Fibroblast of skin of left biceps (primary cell): ENCODE measurements at regions not wholly inside any gene's neighbourhood (a gene's known extent, or its start where the extent isn't known, plus 50 kb on each side); places are given as distances from the start of the nearest gene placed in this dataset.
"Not testable (repeated sequence)": the region's sequence is repeated elsewhere in the genome, so short reads cannot be mapped to it uniquely, and the experiment has no call there.

Experiments
- DNase-seq, 2 experiments: peaks; one replicate each; pipeline ENCODE4 v3.0.0-alpha.2; 2013; ENCODE audit warnings: low read depth in 2 of 2

DNA sequence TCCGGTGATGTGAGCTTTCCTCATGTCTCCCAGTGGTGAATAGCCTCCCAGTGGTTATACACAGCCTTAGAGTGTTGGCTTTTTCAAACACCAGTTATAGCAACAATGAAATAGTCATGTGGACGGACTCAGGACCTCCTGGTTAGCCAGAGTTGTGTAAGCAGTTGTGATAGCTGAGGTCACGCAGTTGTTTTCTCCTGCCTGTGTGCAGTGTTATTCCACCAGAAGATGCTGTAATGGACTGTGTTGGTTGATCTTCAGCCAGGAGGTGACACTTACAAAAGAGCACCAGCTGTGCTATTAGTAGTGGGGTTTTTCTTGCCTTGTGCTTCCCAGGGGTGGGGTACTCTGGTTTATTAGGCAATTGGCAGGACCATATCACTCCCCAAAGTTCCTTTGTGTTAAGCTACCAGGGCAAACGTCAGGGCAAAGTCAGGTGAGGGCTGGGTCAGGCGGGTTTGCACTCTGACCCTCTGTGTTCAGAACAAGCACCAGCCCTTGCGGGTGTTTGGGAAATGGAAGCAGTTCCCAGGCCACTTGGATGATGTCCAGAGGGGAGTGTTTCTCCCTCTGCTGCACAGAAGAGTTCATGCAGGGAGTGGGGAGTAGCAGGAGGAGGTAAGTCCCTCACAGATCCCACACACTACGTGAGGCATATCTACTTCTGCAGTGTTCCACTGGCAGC lies 252.6 kb downstream of the TMEM47 start:
- DNase-seq = no peak

DNA sequence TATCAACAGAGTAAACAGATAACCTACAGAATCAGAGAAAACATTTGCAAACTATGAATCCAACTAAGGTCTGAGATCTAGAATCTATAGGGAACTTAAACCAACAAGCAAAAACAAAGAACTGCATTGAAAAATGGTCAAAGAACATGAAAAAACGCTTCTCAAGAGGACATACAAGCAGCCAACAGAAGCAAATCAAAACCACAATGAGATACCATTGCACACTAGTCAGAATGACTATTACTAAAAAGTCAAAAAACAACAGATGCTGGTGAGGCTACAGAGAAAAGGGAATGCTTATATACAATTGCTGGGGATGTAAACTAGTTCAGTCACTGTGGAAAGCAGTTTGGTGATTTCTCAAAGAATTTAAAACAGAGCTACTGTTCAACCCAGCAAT lies 255.7 kb downstream of the TMEM47 start:
- peak in 1 of 2 experiments; percentile 1 for DNase-seq

DNA sequence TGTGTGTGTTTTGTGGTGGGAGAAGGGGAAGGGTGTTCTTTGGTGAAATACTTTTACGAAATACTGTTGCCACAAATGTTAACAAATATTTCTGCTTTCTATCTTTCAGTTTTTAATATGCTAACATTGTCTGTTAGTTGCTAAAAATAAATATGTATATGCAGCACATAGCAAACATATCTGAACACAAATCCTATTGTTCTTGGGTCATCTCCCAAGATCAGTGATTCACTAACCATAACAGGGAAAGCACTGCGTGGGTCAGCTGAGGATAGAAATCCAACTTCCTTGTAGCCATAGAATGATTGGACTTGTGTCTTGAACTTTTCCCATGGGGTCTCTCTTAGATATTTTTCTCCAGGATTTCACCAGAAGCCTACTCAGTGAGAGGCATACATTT lies 250.3 kb upstream of the FAM47A start:
- peak; percentile 28 to 40 for DNase-seq

DNA sequence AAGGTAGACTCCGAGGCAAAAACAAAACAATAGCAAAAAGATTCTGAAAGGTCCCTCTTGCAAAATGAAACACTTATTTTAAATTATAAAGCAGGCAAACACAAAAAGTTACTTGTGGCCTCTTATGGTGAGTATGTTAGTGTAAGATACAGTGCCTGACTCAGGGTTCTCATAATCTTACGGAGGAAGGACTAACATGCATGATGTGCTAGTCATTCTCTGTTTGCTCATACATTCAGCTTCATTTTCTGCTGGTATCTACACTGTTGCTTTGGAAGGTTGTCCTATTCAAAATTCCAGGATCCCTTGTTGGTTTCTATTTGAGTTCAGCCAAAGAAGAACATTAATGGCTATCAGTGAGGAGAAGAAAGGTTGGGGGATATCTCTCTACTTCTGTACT lies 249.1 kb upstream of the FAM47A start:
- DNase-seq = no peak

DNA sequence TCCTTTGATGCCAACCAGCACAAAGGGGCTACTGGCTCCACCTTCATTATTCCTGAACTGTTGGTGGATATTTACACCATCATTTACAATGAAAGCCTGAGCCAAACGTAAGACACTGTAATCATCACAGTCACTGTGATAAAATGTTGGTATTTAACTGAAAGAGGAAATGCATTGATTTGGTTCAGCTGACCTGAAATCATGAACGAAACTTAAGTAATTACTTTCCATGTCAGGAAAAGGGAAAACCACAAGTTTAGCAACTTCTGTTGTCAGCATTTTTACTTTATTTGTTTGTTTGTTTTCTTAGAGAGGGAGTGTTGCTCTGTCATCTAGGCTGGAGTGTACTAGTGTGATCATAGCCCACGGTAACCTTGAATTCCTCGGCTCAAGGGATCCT lies 247.8 kb upstream of the FAM47A start:
- DNase-seq = no peak

DNA sequence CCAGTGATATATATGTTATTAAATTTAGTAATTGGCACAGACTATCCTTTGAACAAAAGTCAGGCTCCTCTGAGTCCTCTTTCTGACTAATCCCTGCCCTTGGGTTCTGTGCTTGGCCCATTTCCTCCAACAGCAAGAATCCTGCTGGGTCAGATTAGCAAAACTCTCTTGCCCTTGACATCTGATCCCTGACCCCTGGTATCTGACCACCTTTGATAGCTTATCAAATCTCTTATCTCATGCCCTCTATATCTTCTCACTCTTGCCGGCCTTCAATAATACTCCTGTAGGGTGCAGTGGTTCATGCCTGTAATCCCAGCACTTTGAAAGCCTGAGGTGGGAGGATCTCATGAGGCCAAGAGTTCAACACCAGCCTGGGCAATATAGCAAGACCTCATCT lies 245.5 kb upstream of the FAM47A start:
- no peak for DNase-seq

DNA sequence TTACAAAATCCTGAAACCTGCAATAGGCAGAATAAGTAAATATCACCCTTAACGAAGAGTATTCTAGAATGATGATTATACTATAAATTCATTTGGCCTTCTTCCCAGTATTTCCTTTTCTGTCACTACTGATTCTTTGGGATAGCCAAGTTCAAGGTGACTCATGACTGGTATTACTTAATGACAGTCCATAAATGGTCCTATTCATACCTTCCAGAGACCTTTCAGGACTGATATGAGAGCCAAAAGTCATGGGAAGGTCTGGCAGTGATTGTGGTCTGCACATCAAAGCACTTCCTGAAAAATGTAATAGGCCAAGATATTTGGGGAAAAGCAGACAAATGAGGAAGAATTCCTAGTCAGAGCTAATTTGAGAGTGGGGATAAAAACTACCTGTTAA lies 239.6 kb upstream of the FAM47A start:
- no peak for DNase-seq

DNA sequence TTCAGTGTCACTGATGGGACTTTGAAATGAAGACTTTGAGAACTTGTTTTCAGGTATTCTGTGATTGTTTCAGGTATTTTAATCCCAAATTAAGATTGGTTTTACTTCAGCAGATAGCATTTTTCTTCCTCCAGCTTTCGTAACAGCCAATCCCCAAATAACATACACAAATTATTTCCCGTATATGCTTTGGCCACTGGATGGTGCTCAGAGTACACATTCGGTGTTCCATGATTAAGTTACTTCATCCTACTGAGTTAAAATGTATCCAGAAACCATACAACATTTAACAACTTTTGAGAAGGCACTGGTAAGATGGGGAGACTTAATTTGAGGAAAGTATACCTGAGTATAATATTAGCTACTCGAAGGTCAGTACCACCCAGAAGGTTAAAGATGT lies 233.4 kb upstream of the FAM47A start:
- no peak for DNase-seq

DNA sequence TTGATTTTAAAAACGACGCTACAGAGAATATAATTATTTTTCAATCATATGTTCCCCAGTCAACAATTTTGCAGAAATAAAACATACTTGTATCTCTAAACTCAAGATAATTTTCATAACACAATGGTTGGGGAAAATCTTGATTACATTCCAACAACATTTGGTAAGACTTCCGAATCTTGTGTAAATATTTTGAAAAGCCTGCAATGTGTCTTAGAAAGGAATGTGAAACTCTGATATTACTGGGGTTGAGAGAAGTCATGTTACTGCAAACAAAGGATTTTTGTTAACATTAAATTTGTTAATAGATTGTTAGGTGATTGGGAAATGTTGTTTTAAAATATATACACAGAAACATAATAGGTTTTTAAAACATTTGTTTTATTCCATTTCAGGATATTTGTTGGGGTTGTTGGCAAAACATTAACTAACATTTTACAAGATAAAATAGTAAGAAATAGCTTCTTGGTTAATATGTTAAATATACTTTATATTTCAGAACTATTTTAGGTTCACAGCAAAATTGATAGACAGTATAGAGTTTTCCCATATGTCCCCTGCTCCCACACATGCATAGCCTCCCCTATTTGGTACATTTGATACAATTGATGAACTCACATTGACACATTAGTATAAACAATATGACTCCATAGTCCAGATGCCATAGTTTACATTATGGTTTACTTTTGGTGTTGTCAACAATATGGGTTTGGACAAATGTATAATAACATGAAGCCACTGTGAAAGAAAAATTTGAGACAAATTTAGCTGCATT lies 218.6 kb upstream of the FAM47A start:
- DNase-seq = no peak

DNA sequence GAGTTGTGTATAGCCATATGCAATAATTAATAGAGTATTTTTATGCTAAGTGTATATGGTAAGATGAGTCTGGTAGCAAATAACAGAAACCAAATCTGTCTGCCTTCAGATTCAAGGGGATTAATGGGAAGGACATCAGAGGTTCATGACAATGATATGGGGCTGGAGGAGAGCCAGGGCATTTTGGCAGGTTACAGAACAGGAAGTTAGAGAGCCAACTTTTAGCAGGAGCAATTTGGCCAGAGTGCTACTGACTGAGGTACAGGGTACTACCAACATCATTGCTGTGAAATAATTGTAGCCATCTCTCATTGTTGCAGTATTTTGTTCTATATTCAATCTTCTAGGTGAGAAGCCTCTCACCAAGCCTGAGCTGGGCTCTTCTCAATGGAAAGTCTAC lies 210.9 kb upstream of the FAM47A start:
- DNase-seq = no peak

DNA sequence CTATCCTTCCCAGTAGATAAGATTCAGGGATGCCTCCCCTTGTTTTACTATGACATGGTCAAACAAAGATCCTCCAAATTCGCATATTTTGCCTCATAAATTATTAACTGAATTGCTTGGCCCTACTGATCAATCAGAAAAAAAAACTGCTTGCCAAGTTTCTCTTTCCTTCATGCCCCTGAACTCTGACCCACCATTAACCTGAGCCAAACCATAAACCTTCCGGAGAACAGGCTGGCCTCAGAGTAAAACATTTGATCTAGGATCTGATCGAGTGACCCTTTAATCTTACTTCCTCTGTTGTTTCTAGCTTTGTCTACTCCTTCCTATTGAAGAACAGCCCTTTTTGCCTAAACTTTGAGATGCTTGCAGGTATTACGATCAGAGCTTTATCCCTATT lies 209.7 kb upstream of the FAM47A start:
- DNase-seq = no peak

DNA sequence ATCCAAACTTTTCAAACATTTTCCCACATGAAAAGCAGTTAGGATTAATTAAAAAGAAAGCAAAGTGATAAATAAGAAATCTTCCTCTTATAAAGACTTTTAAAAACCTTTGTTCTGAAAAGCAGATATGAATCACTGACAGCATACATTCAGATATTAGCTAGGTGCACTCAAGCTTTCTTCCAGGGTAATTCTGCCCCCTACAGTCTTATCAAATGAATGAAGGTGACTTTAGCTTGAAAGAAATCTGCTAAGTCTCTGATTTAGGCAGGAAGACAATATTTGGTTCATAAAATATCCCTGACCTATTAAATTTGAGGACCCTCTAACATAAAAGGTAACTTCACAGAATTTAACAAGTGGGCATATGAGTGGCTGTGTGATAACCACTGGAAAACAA lies 209.1 kb upstream of the FAM47A start:
- DNase-seq = no peak

DNA sequence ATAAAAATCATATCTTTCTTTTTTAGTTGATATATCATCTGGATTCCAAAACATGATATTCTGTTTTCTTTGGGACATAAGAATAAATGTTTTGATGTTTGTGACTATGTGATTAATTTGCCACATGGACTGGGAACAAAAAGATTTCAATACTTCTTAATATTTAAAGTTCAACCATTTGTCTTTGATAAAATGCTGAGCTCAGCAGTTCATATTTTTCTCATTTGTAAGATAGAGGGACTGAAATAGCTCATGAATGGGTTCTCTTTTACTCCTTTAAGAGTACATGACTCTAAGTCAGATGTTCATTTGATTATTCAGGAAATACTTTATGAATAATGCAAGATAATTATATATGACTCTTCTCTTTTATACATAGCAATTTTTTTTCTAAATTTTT lies 205.9 kb upstream of the FAM47A start:
- no peak for DNase-seq

DNA sequence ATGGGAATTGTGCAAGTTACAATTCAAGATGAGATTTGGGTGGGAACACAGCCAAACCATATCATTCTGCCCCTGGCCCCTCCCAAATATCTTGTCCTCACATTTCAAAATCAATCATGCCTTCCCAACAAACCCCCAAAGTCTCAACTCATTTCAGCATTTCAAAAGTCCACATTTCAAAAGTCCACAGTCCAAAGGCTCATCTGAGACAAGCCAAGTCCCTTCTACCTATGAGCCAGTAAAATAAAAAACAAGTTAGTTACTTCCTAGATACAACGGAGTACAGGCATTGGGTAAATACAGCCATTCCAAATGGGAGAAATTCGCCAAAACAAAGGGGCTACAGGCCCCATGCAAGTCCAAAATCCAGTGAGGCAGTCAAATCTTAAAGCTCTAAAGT lies 203.3 kb upstream of the FAM47A start:
- DNase-seq = not testable (repeated sequence)

DNA sequence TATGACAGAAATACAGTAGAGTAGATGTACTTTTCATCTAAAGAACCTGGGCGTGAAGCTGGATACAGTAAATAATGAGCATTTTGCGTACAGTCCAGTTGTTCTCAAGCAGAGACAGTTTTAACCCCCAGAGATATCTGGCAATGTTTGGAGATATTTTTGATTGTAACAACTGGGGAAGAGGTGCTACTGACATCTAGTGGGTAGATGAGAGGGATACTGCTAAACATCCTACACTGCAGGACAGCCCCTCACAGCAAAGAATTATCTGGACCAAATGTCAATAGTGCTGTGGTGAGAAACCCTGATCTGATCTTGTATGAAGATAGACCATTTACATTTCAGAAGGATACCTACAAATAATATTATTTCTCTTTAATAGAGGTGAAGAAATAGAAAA lies 200.2 kb upstream of the FAM47A start:
- no peak for DNase-seq

DNA sequence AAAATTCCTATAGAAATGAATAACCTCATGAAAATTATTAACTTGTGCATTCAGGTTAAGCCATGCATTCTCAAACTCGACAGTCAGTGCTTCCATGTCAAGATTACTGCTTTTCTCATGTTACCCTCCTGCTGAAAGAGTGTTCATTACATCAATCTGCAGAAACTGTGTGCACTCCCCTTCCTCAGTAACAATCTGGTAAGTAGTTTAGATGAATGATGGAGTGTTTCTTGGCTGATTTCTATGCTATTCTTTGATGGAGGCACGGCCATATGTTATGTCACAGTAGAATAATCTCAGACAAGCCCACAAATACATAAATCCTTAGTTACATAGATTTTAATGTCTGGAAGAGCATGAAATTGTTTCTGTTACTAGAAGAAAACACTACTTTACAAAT lies 193.3 kb upstream of the FAM47A start:
- DNase-seq = no peak

DNA sequence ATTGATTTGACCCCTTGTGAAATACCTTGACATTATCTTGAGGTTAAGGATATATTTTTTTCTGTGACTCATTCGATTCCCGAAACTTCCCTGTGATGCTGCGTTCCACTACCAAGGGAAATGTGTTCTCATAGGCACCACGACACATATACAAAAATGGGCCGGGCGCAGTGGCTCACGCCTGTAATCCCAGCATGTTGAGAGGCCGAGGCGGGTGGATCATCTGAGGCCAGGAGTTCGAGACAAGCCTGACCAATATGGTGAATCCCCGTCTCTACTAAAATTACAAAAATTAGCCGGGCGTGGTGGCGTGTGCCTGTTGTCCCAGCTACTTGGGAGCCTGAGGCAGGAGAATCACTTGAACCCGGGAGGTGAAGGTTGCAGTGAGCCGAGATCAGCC lies 188.3 kb upstream of the FAM47A start:
- not testable (repeated sequence) for DNase-seq

DNA sequence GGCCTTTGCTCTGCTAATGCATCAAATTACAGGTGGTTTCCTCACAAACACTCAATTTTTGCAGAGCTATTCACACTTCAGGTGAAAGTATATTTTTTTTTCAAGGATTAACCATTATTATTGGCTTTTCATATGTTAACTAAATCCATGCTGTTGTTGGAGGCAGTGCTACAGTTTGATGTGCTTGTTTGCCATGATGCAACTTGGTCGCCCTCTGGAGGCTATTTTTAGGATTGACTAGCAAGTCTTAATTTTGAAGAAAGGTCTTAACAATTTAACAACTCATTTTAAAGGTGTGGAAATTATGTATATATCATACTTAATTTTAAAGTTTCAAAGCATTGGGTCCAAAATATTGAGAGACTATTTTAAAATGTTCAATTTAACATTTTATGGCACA lies 168.8 kb upstream of the FAM47A start:
- DNase-seq = no peak

DNA sequence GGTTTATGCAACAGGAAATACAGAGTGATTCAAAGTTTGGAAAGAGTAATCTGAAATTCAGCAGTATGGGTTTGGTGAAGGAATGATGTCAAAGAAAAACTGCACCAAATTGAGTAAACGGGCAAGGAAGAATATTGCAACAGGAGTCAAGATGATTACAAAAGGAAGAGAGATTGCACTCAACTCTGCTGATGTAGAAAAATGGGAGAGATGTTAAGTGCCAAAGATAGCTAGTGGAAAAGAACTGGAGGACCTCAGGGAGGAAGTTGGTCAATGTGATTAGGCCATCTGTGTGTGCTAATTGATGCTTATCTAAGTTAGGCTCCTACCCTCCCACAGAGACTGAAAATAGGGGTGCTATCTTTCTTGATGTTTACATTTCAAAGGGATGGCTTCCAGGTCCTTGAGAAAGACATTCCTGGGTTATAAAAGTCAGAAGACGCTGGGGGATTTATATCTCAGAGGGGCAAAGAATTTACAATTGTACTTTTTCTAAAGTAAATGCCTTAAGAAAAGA lies 167.4 kb upstream of the FAM47A start:
- no peak for DNase-seq

DNA sequence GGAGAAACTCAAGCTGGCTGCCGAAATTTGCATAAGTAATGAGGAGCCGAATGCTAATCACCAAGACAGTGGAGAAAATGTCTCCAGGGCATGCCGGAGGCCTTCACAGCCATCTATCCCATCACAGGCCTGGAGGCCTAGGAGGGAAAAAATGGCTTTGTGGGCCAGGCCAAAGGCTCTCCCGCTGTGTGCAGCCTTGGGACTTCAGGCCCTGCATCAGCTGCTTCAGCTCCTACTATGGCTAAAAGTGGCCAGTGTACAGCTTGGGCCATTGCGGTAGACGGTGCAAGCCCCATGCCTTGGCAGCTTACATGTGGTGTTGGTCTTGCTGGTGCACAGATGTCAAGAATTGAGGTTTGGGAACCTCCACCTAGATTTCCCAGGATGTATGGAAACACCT lies 162.6 kb upstream of the FAM47A start:
- DNase-seq = no peak

DNA sequence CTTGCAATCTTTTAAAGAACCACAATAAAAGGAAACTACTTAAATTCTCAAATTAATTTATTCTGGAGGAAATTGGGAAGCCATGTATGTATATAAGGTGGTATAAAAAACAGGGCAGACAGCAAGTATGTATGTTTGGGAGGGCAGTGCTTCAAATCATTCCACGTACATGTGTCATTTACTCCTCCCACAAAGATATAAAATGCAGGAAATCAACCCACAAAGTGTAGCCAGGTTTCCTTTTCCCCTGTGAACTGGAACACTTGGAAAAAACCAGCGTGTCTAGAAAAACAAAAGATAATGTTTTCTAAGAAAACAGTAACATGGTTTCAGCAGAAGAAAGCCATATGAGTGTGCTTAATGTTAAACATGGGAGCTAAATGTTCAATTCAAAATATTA lies 156.7 kb upstream of the FAM47A start:
- no peak for DNase-seq

DNA sequence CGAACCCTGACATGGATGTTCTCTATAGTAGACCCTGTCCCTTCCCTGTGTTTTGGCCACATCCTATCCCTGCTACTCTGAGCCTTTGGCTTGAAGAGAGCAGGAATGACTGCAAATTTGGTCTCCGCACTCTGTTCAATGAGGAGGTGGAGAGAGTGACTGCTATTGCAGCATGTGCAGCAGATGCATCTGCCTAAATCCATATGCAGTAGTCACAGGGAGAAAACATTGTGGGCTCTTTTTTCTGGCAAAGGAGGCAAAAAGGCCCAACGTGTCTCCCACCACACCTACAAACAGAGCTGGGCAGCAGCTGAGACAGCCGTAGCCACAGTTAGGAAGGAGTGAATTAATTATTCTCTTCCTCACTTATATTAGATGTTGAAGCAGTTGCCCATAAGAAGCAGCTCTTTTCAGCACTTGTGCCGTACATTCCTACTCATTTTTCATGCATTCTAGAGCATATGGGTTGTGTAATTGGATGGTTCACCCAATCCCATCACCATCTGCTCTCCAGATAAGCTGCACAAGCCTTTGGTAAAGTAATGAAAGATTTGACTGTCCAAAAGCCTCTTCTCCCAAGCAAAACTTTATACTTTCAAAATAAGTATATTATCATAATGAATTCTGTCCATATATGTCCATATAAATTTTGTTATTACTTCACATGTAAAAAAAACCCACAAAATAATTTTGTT lies 147.9 kb upstream of the FAM47A start:
- DNase-seq = no peak

DNA sequence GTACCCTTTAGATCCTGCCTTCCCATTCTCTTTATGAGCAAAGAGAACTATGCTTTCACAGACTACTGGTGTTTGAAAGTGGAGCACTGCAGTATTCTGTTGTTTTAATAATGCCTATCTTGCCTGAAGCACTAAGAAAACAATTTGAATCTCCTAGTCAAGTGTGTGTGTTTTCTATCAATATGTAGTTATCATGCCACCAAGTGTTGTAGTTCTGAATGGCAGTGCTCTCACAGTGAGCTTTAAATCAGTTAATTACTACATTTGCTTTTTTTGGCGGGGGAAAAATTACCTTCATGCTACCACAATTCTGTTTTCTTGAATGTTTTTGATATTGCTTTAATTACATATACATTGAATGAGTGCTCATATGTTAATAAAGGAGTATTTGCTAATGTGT lies 143.6 kb upstream of the FAM47A start:
- DNase-seq = no peak
